GM23338 (cell line): ENCODE measurements at regions not wholly inside any gene's neighbourhood (a gene's known extent, or its start where the extent isn't known, plus 50 kb on each side); places are given as distances from the start of the nearest gene placed in this dataset.

ENCODE experiments used
- CREB1 ChIP-seq: fragments of 250-450 bp; sonication (Bioruptor Pico); IDR thresholded peaks from 2 replicates; pipeline ENCODE4 v1.5.0; 2020; ENCODE audit warnings: low read depth, mild to moderate bottlenecking, moderate library complexity
- EZH2 ChIP-seq: fragments of 200-600 bp; sonication (generic); IDR thresholded peaks from one replicate; pipeline ENCODE4 v1.8.0; 2017; ENCODE audit warnings: antibody characterized with exemption, mild to moderate bottlenecking, low read depth; ENCODE audit not compliant: unreplicated experiment
- EZH2phosphoT487 ChIP-seq: fragments of 200-600 bp; sonication (generic); IDR thresholded peaks from one replicate; pipeline ENCODE4 v1.8.1; 2018; ENCODE audit warnings: antibody characterized with exemption; ENCODE audit not compliant: unreplicated experiment
- JUNB ChIP-seq: IDR thresholded peaks from one replicate; pipeline ENCODE4 v1.6.1; 2016; ENCODE audit warnings: antibody characterized with exemption; ENCODE audit not compliant: unreplicated experiment
- POLR2AphosphoS5 ChIP-seq: IDR thresholded peaks from 2 replicates; pipeline ENCODE4 v1.6.1; 2016; ENCODE audit warnings: antibody characterized with exemption, low read depth
- ZNF331 ChIP-seq: fragments of 250-450 bp; sonication (Bioruptor Pico); IDR thresholded peaks from 2 replicates; pipeline ENCODE4 v1.5.0; 2020; ENCODE audit warnings: low read depth, mild to moderate bottlenecking, moderate library complexity
- TF ChIP-seq, protein P1 (sequence below), 2 experiments: fragments of 200-600 bp in 1 of 2; sonication (generic) in 1 of 2; conservative IDR thresholded peaks; 2 replicates each; pipeline versions ENCODE4 v1.5.1 to v1.6.1; 2016 to 2017; ENCODE audit warnings: antibody characterized with exemption in 2 of 2, low read depth in 2 of 2, mild to moderate bottlenecking in 2 of 2, moderate library complexity in 1 of 2
- TF ChIP-seq, protein P2 (sequence below): IDR thresholded peaks from one replicate; pipeline ENCODE4 v1.6.1; 2018; ENCODE audit warnings: antibody characterized with exemption; ENCODE audit not compliant: unreplicated experiment

DNA sequence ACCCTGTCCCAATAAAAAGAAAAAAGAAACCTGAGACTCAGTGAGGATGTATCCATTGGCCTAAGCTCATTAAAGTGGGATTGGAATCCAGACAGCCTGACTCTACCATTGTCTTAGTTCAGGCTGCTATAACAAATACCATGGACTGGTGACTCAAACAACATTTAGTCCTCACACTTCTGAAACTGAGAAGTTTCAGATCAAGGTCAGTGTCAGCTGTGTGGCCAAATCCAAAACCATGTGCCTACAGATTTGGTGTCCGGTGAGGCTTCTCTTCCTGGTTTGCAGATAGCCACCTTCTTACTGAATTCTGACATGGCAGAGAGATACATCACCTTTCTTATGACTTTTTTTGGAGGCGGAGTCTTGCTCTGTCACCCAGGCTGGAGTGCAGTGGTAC lies 53.3 kb upstream of the KDM8 start:
- TF ChIP-seq, protein P1, sequence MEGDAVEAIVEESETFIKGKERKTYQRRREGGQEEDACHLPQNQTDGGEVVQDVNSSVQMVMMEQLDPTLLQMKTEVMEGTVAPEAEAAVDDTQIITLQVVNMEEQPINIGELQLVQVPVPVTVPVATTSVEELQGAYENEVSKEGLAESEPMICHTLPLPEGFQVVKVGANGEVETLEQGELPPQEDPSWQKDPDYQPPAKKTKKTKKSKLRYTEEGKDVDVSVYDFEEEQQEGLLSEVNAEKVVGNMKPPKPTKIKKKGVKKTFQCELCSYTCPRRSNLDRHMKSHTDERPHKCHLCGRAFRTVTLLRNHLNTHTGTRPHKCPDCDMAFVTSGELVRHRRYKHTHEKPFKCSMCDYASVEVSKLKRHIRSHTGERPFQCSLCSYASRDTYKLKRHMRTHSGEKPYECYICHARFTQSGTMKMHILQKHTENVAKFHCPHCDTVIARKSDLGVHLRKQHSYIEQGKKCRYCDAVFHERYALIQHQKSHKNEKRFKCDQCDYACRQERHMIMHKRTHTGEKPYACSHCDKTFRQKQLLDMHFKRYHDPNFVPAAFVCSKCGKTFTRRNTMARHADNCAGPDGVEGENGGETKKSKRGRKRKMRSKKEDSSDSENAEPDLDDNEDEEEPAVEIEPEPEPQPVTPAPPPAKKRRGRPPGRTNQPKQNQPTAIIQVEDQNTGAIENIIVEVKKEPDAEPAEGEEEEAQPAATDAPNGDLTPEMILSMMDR (conservative IDR thresholded peaks at IDR 0.05; ENCODE audit: low read depth in 2 of 2), result no peak
- TF ChIP-seq EZH2phosphoT487 (no peak), ZNF331 (CRISPR knock-in tag) (no peak), POLR2AphosphoS5 (no peak), EZH2 (no peak), CREB1 (CRISPR knock-in tag) (no peak), JUNB (no peak)
- TF ChIP-seq, protein P2, sequence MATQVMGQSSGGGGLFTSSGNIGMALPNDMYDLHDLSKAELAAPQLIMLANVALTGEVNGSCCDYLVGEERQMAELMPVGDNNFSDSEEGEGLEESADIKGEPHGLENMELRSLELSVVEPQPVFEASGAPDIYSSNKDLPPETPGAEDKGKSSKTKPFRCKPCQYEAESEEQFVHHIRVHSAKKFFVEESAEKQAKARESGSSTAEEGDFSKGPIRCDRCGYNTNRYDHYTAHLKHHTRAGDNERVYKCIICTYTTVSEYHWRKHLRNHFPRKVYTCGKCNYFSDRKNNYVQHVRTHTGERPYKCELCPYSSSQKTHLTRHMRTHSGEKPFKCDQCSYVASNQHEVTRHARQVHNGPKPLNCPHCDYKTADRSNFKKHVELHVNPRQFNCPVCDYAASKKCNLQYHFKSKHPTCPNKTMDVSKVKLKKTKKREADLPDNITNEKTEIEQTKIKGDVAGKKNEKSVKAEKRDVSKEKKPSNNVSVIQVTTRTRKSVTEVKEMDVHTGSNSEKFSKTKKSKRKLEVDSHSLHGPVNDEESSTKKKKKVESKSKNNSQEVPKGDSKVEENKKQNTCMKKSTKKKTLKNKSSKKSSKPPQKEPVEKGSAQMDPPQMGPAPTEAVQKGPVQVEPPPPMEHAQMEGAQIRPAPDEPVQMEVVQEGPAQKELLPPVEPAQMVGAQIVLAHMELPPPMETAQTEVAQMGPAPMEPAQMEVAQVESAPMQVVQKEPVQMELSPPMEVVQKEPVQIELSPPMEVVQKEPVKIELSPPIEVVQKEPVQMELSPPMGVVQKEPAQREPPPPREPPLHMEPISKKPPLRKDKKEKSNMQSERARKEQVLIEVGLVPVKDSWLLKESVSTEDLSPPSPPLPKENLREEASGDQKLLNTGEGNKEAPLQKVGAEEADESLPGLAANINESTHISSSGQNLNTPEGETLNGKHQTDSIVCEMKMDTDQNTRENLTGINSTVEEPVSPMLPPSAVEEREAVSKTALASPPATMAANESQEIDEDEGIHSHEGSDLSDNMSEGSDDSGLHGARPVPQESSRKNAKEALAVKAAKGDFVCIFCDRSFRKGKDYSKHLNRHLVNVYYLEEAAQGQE, result no peak
